Left cardiac atrium (tissue), 4 donors: ENCODE measurements at regions not wholly inside any gene's neighbourhood (a gene's known extent, or its start where the extent isn't known, plus 50 kb on each side); places are given as distances from the start of the nearest gene placed in this dataset.
"Not testable (repeated sequence)": the region's sequence is repeated elsewhere in the genome, so short reads cannot be mapped to it uniquely, and the experiment has no call there.

Experiments
- ATAC-seq, 2 donors: fragments of 200-7000 bp; cut with Tn5 transposase; one replicate each; pipeline ENCODE4 v1.9.1; 2020; ENCODE audit warnings: mild to moderate bottlenecking in 2 of 2, moderate library complexity in 2 of 2
- DNase-seq: peaks from one replicate; pipeline ENCODE4 v3.0.0-alpha.2; 2020
- intact Hi-C, 2 donors: fragments of 100-400 bp; cut with DNase I; formaldehyde crosslinking; loops; one replicate each; pipeline versions ENCODE4 v1.14.1 to v1.15.1; 2022 to 2023
- donor health status: DM: no; HTN: yes; CAD: no.
- donor health status: DM: no; HTN: yes; CAD: no; lungs with severe emphysema.
- donor health status: DM: yes; HTN: yes; CAD: no.
- donor health status: Dilated cardiomyopathy.

DNA sequence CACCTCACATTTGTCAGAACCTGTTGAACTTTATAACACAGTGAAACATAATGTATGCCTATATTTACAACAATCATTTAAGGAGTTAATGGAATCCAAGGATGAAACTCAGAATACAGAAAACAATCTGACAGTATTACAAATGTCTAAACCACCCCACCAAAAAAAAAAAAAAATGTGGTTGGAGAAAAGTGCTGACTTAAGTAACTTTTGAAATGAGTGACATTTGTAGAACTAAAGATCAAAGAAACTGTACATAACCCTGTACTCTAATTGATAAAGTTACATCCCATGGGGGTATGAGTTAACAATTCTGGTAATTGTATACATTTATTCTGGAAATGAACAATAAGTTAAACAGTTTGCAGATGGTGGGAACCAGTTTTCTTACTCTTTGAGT is 372.1 kb upstream of the TMEFF2 start:
- intact Hi-C loops = no loop called here
- no peak for ATAC-seq
- no peak for DNase-seq

DNA sequence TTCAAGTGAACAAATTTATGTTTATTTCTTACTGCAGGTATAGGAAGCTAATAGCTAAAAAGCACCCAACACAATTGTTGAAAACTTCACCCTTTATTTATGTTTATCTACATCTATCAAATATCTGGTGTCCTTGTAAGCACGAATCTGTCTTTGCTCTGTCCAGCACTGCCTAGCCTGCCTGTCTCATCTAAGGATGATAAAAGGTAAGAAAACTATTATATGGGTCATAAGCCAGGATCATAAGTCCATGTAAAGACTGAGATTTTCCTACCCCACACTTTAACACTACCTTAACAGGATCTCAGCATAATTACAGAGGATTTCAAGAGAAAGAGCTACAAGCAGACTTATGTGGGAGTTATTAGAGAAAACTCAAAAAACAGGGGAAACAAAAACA is 365.6 kb upstream of the TMEFF2 start:
- intact Hi-C loops = no loop called here
- DNase-seq = no peak
- ATAC-seq = no peak

DNA sequence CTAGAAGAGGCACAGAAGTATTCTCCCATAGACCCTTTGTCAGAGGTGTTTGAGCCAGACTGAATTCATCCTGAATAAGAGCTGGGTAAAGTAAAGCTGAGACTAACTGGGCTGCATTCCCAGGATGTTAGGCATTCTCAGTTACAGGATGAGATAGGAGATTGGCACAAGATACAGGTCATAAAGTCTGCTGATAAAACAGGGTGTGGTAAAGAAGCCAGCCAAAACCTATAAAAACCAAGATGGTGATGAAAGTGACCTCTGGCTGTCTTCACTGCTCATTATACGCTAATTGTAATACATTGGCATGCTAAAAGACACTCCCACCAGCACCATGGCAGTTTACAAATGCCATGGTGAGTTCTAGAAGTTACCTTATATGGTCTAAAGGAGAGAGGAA is 364.9 kb upstream of the TMEFF2 start:
- intact Hi-C loops = no loop called here
- DNase-seq = no peak
- no peak for ATAC-seq

DNA sequence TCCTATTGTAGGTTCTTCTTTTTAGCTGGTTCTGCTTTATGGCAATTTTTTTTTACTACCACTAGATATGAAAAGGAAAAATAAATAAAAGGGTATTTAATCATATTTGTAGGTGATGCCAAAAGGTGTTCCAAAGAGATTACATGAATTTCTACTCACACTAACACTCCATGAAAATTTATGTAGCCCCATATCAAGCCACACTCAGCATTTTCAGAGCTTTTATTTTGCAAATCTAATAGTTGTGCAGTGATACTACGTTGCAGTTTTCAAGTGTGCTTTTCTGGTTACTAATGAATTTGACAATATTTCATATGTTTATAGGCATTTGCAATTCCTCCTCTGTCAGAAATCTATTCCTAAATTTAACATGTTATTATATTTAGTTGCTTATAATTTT is 363.9 kb upstream of the TMEFF2 start:
- intact Hi-C loops = no loop called here

DNA sequence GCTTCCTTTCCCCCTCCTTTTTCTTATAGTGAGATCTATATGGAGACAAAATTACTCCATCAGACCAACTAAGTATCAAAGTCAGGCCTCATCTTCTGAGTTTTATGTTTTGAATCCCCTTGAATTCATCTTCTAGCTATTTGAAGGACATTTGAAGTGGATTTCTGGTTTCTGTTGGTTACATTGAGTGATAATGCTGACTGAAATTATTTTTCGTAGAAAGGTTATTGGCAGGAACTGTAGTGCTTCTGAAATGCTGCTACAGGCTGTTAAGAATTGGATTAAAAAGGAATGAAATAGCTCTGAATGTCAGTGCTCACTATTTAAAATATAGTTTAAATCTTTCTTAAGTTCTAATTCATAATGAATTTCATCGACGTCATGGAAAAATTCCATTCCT is 361.0 kb upstream of the TMEFF2 start:
- intact Hi-C loops = no loop called here
- DNase-seq (no peak), ATAC-seq (no peak)

More for the DNA sequence above, 363.9 kb upstream of the TMEFF2 start:
- ATAC-seq (no peak), DNase-seq (no peak)

DNA sequence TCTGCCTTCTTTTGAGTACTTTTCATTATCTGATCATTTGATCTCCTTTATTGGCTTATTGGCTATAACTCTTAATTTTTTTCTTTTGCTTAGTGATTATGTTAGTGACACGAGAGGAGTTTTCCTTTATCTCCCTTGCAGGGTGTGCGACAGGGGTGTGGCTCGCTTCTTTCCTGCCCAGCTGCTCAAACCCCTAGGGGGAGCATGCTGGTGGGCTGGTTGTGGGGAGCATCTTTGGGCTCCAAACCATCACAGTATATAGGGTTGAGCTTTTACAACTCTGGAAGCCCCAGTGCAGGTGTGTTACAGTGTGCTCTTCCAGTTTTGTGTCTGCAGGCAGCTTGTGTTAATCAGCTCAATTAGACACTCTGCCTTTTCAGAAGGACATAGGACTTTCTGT is 357.0 kb upstream of the TMEFF2 start:
- ATAC-seq (no peak), DNase-seq (no peak)
- intact Hi-C loops = no loop called here

DNA sequence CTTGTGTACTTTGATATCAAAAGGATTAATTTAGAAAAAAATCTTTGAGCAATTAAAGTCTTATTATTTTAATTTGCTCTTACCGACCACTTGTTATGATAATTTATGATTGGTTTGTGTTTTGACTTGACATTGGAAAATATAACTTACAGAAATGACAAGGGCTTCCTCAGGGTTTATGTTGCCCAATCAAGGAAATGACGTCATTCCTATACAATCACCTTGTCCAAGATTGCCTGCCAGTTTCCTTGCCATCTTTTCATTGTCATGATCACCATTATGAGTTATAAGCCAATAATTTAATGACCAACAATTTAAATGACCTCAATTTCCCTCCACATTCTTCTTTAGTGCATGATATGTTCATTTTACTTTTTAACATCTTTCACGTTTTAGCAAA is 351.8 kb upstream of the TMEFF2 start:
- intact Hi-C loops = no loop called here
- no peak for ATAC-seq
- DNase-seq = no peak

DNA sequence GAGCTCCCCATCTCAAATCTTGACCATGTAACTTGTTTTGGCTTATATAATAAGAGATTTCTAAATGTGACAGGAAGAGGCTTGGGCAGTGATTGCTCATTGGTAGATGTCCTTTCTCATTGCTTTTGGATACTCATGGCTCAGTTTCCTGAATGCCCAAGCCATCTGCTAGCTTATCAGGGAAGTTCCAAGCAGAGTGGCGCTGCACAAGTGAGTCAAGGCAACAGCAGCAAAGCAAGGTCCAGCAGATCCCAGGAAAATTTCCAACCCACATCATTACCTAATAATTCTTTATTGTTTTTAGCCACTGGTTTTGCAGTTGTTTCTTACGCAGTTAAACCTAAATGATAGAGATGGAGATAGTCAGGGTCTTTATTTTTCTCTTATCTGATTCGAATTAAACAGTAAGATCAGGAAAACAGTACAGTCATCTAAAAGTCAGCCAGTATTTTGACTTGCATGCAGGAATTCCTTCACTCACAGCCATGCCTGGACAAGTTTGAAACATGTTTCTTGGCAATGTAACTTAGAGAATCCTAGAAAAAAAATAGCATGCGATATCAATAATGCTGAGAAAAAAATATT is 349.7 kb upstream of the TMEFF2 start:
- DNase-seq (no peak), ATAC-seq (no peak)
- intact Hi-C loops = no loop called here

DNA sequence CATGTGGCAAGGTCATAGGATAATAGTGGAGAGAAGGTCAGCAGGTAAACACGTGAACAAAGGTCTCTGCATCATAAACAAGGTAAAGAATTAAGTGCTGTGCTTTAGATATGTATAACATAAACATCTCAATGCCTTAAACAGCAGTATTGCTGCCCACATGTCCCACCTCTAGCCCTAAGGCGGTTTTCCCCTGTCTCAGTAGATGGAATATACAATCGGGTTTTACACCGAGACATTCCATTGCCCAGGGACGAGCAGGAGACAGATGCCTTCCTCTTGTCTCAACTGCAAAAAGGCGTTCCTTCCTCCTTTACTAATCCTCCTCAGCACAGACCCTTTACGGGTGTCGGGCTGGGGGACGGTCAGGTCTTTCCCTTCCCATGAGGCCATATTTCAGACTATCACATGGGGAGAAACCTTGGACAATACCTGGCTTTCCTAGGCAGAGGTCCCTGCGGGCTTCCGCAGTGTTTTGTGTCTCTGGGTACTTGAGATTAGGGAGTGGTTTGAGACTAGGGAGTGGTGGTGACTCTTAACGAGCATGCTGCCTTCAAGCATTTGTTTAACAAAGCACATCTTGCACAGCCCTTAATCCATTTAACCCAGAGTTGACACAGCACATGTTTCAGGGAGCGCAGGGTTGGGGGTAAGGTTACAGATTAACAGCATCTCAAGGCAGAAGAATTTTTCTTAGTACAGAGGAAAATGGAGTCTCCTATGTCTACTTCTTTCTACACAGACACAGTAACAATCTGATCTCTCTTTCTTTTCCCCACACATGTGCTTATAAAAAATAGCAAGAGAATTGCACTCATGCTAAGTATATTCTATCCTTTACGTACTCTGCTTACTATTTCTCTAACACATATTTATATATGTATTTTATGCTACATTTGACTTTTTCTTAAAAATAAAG is 347.7 kb upstream of the TMEFF2 start:
- DNase-seq, intact Hi-C loops, ATAC-seq: not testable (repeated sequence)

DNA sequence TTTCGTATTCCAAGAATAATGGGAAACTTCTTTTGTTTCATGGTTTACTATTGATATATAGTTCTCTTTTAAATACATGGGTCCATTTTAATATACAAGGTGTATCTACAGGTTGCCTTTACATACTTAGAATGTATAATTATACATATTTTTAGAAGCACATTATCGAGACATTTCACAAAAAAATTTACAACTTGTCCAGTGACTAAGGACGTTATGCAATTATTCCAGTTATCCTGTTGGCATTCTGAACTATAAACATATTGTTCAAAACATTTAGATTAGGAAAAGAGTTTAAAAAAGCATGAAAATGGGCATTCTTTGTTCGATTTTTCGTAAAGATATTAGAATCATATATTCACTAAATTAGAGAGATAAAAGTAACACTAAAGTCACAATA is 344.6 kb upstream of the TMEFF2 start:
- DNase-seq (no peak), ATAC-seq (no peak)

DNA sequence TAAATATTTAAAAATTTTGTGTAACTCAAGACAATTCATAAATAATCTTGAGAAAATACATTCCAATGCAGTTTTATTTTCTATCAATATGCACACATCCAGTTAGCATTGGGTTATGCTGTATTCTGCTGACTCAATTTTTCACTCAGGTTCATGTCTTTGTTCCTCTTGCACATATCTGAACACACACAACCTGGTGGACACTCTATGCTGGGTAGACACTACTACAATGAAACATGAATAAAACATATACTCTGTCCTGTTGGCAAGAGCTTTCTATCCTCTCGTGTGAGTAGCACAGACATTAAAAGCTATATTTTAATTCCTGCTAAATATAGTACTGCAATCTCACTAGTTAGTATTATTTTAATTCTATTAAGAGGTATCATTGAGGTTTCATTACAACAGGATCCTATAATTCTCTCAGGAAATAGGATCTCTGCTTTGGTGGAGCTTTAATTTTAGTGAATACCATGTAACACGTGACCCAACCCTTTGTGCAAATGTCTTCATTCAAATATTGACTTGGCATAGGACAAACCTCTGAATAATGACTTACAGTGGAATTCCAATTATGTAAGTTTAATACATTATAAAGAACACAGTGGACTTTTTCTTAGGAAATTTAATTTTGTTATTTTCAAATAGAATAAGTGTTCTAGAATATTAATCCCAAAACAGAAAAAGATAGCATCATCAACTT is 342.3 kb upstream of the TMEFF2 start:
- ATAC-seq (no peak), DNase-seq (no peak)
- intact Hi-C loops = no loop called here

More for the DNA sequence above, 344.6 kb upstream of the TMEFF2 start:
- intact Hi-C loops = no loop called here

DNA sequence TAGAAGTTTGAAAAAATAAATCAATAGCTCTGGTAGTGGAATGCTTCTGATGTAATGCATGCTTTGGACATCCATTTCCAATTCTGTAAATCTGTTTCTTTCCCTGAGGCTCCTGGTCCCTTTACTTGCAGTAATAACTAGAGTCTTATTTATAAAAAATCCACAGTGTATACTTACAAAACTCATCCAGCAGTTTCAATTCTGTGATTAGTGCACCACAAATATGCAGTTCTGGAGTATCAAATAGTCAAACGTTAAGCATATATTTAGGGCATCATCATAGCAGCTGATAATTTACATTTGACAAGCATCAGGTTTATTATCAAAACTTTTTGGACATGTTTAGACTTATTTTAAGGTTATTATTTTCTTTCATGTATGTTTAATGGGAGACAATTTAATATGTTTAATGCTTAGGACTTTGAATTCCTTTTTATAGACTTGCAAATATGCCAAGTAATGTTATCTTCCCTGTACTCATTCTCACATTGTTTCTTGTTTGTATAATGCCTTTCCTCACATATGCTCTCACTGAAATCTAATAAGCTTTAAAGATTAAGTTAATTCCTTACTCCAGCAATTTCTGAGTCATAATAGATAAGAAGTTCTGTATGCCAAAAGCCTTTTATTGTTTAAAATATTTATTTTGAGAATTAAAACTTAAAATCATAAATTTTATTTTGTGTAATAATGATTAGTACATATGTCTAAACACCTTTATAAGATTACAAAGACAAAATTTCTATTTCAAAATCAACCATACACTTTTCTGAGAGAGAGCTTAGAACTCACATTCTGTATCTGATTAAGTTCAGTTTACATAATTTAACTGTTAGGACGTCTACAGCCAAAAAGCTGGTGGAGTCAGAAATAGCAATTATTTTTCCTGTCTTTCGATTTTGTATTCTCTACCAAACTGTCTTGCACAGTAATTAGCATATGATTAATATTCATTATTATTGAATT is 341.5 kb upstream of the TMEFF2 start:
- no peak for DNase-seq
- intact Hi-C loops = no loop called here
- ATAC-seq = no peak

DNA sequence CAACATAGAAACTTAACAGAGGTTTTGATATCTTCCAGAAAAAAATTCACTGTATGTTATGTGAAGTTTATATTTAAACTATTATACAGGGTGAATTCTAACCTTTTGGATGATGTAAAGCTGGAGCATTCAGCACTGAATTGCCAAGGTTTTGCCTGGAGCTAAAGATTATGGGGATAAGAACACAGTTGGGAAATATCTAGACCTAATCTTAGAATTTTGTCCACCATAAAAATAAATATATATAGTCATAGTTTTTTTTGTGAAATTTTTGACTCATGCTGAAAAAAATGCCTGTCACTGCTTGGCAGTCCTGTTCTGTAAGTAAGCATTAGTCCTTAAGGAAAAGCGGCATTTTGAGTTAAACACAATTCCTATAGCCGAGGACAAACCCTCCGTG is 339.3 kb upstream of the TMEFF2 start:
- DNase-seq (no peak), ATAC-seq (no peak)
- intact Hi-C loops = no loop called here

DNA sequence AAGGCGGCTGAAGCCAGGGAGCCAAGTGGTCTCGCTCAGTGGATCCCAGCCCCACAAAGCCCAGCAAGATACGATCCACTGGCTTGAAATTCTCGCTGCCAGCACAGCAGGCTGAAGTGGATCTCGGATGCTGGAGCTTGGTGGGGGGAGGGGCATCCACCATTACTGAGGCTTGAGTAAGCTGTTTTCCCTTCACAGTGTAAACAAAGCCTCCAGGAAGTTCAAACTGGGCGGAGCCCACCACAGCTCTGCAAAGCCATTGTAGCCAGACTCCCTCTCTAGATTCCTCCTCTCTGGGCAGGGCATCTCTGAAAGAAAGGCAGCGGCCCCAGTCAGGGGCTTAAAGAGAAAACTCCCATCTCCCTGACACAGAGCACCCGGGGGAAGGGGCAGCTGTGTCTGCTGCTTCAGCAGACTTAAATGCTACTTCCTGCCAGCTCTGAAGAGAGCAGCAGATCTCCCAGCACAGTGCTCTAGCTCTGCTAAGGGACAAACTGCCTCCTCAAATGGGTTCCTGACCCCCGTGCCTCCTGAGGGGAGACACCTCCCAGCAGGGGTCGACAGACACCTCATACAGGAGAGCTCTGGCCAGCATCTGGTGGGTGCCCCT is 330.0 kb upstream of the TMEFF2 start:
- intact Hi-C loops, ATAC-seq: not testable (repeated sequence)

DNA sequence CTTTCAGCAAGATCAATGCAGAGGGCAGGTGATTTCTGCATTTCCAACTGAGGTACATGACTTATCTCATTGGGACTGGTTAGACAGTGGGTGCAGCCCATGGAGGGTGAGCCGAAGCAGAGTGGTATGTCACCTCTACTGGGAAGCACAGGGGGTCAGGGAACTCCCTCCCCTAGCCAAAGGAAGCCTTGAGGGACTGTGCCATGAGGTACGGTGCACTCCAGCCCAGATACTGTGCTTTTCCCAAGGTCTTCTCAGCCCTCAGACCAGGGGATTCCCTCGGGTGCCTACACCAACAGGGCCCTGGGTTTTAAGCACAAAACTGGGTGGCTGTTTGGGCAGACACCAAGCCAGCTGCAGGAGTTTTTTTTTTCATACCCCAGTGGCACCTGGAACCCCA is 329.5 kb upstream of the TMEFF2 start:
- ATAC-seq, intact Hi-C loops, DNase-seq: not testable (repeated sequence)

More for the DNA sequence above, 330.0 kb upstream of the TMEFF2 start:
- DNase-seq = not testable (repeated sequence)

DNA sequence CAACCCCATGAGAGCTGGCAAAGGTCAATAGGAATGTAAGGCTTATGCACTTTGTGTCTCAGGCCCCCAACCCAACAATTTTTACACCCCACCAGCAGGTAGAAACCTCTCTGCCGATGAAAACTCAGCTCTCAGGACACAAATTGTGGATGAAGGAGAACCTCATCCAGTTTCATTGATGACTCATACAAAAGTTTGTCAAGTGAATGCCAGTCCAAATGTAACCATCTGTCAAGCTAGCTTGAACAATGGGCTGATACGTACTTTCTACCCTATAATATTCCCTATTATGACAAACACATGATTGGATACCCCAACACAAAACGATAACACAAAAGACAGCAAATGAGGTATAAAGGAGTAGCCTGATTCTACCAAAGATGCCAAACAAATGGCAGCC is 321.2 kb upstream of the TMEFF2 start:
- ATAC-seq = no peak
- DNase-seq = no peak
- intact Hi-C loops = no loop called here

DNA sequence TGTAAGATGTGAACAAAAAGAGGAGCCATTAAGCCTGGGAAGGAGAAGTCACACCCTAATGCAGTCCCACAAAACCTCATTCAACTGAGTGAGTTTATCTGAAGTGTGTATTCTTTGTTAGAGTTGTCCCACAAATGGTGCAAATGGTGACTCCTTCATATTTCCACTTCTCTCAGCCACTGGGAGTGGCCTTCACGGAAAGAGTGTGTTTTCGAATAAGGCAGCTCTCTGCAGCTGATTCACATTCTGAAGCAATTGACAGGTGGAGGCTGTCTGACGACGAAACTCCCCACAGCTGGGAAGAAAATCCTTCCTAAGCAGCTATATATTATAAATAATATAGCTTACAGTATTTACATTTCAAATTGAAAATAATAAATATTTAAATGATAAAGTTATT is 318.8 kb upstream of the TMEFF2 start:
- intact Hi-C loops = no loop called here
- DNase-seq = no peak
- no peak for ATAC-seq

DNA sequence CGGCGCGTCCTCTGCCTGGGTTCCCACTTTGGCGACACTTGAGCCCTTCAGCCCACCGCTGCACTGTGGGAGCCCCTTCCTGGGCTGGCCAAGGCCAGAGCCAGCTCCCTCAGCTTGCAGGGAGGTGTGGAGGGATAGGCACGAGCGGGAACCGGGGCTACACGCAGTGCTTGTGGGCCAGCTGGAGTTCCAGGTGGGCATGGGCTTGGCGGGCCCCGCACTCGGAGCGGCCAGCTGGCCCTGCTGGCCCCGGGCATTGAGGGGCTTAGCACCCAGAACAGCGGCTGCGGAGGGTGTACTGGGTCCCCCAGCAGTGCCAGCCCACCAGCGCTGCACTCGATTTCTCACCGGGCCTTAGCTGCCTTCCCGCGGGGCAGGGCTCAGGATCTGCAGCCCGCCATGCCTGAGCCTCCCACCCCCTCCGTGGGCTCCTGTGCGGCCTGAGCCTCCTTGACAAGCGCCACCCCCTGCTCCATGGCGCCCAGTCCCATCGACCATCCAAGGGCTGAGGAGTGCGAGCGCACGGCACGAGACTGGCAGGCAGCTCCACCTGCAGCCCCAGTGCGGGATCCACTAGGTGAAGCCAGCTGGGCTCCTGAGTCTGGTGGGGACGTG is 313.2 kb upstream of the TMEFF2 start:
- intact Hi-C loops, ATAC-seq, DNase-seq: not testable (repeated sequence)
